ENCODE measurements at regions not wholly inside any gene's neighbourhood (a gene's known extent, or its start where the extent isn't known, plus 50 kb on each side); places are given as distances from the start of the nearest gene placed in this dataset.

DNA sequence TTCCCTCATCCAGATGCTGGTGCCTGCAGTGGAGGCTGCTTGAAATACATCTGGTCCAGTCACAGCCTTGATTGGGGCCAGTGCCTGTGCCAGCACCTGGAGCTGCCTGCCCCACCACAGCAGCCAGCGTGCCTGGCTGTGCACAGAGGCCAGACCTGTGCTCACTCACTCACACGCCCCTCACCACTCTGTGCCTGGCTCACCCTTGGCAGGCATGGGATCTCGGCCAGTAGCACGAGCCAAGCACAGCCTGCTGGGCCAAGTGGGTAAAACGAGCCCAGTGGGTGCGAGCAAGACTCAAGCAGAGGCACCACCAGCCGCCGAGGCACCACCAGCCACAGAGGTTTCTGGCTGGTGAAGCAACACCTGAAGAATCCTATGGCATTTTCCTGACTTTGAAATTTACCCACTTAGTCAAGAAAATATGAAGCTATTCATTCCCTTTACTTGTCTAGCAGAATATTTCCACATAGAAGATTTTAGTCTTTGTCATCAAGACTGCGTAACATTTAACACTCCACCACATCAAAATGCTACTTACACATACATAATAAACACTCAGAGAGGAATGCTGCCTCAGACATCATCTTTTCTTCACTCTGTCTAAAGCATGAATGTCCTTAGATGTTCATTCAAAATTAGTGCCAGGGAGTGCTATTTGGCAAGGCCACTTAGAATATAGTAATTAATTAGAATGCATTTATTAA lies 424.3 kb upstream of the FAT3 start:
- no peak for DNase-seq

DNA sequence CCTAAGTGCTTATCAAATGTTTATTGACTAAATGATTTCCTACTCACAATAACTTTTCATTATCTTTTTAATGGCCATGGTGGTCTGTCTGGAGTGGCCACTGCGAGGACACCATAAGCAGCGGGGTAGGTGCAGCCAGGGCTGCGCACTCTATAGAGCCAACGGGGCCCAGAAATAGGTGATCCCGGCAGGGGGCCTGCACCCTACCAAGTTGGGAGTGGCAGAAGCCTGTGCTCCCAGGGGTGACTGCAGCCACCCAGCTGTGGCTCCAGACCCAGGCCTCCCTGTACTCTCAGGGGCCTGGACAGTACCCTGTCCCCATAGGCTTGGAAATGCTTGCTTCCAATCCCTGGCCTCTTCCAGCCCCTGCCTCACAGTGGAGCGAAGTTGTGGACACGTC lies 426.4 kb upstream of the FAT3 start:
- no peak for DNase-seq

DNA sequence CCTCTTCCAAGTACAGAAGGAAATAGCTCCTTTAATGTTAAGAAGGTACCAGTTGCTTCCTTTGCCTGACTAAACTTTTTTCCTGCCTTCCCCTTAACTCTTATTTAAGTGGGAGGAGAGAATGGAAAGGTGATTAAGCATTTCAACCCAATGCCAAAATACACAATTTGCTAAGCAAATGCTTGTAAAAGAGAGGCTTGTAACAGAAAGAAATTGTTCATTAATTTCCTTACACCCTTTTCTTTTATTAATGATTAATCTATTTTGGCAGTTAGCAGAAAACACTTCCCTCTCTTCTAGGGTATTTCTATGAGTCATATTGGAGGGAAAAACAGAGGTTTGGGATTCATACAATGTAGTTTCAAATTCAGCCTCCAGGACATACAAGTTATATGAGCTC lies 427.6 kb upstream of the FAT3 start:
- no peak for DNase-seq

DNA sequence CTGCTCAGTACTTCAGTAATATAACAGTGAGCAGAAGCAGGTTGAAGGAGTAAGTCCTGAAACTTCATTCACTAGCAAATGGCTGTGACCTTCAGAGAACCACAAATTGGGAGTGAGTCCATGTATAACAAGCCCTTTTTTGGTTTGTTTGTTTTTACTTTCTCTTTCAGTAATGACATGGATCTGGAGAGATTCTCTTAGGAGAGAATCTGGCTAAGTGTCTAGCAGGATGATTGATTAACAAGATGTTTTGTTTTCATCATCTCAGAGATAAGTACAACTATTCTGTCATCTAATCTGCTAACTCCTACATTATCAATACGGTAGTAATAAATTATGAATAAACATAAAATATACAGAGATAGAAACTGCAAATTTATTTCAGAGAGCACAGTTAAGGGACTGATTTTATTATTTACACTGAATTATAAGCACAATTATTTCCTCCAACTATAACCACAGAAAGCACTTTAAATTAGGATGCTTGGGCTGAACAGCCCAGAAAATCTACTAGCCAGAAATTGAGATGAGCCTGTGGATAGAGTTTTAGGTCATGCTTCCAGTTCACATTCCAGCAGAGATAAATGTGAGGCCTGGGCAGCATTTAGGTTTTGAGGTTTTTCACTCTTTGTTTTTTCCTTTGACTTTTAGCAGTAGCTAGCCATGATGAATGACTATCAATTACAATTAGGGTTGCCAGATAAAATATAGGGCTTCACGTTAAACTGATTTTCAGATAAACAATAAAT lies 429.3 kb upstream of the FAT3 start:
- DNase-seq = no peak

DNA sequence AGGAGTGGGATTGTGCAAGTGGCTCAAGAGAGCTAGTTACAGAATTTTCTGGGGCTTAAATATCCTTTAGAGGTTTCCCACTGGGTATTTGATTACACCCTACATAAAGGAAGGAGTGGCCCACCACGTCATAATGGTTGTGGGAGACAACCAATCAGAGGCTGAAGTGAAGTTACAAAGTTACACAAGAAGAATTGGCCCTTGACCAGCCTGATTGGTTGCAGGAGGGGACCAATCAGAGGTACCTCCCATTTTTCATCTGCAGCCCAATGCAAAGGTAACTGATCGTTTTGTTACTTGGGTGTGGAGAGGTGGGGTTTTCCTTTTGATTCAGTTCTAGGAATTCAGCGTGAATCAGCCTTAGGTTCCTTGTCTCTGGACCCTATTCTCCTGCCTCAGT lies 430.5 kb upstream of the FAT3 start:
- DNase-seq = no peak

DNA sequence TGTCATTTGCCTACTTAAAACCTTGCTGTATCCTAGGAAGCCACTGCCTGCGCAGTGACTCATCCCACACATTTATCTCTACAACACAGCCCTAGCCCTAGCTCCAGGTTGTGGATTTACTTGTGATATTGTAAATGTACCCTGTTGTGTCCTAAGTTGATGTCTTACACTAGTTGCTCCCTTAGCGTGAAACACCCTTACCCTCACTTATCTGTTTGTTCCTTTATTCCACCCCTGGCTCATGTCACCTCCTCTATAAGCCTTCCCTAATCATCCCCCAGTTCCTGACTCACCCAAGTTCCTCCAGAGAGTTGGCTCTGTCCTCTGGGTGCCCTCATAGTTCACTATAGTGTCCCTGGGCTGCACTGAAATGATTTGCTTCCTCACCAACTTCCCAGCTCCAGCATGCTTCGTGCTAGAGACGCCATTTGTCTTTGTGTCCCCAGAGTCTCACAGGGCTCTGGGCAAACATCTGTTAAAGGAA lies 431.8 kb upstream of the FAT3 start:
- no peak for DNase-seq

DNA sequence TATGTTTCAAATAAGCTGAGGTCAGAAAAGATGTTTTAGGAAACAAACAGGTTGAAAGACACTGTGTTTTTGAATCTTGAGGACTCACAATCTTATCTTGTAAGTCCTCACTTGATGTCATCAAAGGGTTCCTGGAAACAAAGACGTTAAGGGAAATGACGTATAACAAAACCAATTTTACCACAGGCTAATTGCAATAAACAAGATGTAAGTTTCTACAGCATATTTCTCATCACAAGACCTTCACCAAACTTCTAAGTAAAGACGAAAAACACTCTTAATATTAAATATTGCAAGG lies 433.5 kb upstream of the FAT3 start:
- no peak for DNase-seq

DNA sequence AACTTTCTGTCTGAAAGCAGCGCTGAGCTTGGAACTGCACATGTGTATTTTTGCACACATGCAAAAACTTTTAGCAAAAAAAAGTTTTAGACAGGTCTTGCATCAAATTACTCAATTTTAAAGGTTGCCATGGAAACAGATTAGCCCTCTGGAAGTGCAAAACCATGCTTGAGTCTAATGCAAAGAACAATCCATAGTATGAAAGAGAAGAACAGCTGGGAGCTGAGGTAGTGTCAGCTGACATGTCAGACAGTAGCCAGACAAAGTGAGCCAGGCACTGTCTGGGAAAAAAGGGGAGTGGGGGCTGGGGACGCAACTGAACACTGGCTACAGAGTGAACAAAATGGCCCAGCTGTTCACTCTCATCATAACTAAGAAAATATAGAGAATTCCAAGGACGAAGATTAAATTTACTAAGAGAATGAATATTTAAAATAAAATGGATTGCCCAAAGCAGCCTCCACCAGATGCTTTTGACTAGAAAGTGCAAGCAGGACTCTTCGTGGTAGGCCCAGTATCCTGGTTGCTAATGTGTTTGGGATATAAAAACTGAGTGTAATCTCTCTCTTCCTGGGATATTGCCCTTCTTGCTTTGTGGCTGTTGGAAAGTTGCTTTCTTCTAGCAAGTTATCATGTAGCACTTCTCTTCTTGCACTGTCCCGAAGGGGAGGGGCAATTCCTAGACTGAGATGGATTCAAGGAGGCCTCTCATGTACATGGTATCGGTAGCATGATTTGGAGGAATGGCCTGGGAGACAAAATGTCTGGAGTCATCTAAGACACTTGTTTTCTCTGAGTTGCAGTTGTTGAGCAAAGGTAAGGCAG lies 434.1 kb upstream of the FAT3 start:
- no peak for DNase-seq

DNA sequence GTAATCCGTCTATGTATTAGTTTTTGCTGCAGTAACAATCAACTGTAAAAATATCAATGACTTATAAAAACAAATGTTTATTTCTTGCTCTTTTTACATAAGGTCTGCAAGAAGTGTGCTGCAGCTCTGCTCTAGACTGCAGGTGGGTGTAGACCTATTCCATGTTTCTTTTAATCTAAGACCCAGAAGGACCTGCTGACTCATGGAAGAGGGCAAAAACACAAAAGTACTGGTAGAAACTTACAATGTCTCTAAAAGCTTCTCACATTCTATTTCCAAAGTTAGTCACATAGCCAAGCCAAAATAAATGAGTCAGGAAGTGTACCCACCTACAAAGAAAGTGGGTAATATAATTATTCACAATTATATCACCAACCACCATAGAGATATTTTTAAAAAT lies 435.9 kb upstream of the FAT3 start:
- DNase-seq = no peak

DNA sequence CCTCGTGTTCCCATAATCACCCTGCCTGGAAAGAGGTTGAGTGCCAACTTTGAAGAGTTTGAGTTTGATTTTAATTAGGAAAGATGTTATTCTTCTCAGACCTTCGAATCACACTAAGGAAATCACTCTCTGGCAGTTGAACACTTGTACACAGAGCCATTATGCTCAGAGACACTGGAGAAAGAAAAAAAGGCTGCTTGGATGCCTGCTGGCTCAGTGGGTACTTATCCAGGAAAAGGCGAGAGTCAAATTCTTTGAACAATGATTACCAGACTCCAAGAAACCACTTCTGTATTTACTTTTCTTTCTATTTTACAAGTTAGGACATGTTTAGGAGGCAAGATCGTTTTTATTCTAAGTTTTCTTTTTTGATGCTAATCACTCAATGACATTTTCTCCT lies 438.5 kb upstream of the FAT3 start:
- no peak for DNase-seq

DNA sequence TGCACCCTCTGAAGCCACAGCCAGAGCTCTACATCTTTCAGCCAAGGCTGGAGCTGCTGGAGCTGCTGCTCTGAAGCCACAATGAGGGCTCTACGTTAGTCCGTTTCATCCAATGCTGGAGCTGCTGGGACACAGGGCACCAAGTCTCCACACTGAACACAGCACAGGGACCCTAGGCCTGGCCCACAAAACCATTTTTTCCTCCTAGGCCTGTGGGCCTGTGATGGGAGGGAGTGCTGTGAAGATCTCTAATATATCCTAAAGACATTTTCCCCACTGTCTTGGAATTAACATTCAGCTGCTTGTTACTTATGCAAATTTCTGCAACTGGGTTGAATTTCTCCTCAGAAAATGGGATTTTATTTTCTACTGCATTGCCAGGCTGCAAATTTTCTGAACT lies 441.4 kb upstream of the FAT3 start:
- DNase-seq = no peak

DNA sequence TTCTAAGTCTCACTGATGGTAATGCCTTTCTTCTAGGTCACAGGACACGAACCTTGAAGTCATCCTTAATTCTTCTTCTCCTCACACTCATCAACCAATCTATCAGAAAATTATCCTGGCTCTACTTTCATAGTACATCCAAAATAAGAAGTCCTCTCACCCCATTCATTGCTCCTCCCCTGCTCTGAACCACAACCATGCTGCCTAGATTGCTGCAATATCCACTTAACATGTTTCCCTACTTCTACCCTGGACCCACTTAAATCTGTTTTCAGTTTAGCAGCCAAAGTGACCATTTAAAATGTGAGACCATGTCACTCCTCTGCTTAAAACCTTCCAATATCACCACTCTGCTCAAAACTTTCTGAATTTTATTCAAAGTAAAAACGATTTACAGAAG lies 445.9 kb upstream of the FAT3 start:
- DNase-seq = no peak

DNA sequence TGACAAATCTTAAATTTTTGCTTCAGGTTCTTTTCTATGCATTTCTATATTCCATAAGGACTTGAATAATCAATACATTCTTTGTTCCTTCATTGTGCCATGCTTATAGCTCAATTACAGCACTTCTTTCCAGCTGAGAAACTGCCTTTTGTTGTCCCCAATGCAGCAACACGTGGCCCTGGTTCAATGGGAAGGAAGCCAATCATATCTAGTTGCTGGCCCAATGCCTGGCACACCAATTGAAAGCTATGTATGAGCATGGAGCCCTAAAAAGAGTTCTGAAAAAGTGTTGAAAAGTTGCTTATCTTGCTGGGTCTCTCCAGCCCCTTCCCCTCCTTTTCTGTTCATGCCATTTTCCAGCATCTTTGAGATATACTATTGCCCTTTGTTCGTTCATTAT lies 448.0 kb upstream of the FAT3 start:
- DNase-seq = no peak

DNA sequence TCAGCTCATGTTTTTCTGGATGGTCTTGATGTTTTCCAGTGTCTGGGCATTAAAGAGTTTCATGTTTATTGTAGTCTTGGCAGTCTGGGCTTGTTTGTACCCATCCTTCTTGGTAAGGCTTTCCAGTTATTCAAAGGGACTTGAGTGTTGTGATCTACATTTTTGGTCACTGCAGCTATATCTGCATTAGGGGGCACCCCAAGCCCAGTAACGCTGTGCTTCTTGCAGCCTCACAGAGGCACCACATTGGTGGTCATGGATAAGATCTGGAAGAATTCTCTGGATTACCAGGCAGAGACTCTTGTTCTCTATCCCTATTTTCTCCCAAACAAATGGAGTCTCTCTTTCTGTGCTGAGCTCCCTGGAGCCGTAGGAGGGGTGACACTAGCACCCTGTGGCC lies 451.5 kb upstream of the FAT3 start:
- DNase-seq = no peak

DNA sequence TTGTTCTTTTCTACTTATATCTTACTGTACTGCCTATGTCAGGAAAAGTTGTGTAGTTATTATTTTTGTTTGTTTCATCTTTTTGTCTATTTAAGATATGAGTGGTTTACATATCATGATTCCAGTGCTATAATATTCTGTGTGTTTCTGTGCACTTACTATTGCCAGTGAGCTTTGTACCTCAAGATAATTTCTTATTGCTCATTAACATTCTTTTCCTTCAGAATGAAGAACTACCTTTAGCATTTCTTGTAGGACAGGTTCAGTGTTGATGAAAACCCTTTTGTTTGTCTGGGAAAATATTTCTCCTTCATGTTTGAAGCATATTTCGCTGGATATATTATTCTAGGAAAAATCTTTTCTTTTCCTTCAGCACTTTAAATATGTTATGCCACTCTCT lies 452.7 kb upstream of the FAT3 start:
- no peak for DNase-seq

DNA sequence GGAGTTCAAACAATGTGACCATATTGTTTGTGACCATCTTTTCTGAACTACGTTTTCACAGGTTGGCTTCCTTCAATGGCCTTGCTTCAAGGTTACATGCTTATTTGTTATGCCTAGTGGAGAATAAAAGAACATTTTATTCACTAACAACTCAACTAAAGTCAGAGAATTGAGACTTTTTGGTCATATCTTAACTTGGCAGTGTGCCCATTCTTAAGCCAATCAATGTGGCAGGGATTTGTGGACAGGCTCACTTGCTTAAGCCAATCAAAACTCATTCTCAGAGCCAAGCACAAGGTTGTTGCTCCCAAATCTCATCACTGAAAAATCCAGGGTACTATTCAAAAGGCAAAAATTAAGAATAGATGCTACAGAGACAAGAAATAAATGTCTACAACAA lies 455.8 kb upstream of the FAT3 start:
- DNase-seq = no peak

DNA sequence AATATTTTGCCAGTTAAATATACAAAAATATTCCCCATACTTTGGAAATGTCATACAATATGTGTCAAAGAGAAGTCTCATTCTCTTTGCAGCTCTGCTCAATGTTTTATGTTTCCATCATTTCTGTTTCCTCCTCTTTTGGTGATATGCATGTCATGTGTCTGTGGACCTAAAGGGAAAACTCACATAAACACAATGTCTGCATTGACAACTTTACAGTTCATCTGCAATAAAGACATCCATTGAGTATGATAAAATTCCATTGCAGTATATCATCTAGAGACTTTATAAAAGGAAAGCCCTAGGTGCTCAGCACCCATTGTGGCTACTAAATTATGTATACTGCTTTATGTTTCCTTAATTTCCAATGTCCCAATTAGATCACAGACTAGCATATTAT lies 461.3 kb upstream of the FAT3 start:
- DNase-seq = no peak

DNA sequence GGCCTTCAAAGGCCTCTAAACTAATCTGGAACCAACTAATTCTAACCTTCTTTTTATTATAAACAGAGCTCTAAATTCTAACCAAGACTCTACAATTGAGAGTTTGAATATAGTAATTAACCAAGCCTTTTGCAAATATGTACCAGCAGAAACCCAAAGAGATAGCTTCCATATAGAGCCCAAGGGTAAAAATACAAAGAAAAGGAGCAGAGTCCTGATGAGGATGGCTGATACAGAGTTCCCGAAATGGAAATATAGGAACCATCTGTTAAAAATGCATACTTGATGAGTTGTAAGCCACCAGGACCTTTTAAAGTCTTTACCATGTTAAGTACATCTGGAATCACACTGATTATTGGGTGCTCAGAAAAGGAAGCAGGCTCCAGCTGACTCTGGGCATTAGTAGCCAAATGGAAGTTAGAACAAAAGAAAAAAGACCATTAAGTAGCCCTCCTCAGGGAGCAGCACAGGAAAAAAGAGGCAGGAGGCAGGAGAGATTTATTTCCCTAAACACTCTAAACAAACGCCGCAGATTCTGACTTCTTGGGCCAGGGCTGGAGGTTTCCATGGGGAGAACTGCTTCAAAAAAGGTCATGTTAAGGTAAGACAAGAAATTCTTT lies 463.1 kb upstream of the FAT3 start:
- no peak for DNase-seq

DNA sequence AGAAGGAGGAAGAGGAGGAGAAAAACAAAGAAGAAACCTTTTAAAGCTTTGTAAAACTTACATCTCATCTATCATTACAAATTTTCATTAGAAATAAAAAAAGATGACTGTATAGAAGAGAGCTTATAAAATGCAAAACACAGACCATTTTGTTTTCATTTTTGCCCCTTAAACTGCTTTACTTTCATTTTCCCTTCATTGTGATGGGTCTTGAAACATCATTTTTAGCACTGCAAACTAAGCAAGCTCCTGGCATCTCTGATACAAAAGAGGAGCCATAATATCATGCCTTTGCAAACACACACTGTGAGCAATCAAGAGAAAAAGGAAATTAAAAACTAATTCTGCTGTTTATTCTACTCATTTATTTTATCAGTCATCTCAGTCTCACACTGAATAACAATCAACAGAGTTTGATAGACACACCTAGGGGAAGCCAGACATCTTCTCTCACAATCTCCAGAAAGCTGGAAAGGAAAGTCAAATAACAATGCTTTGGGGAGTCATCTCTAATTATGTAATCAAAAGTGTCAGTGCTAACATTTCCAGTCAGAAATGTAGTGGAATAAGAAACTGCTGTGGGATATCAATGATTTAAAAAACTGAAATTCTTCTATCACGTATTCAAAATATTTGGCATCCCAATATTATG lies 467.7 kb upstream of the FAT3 start:
- DNase-seq = no peak

DNA sequence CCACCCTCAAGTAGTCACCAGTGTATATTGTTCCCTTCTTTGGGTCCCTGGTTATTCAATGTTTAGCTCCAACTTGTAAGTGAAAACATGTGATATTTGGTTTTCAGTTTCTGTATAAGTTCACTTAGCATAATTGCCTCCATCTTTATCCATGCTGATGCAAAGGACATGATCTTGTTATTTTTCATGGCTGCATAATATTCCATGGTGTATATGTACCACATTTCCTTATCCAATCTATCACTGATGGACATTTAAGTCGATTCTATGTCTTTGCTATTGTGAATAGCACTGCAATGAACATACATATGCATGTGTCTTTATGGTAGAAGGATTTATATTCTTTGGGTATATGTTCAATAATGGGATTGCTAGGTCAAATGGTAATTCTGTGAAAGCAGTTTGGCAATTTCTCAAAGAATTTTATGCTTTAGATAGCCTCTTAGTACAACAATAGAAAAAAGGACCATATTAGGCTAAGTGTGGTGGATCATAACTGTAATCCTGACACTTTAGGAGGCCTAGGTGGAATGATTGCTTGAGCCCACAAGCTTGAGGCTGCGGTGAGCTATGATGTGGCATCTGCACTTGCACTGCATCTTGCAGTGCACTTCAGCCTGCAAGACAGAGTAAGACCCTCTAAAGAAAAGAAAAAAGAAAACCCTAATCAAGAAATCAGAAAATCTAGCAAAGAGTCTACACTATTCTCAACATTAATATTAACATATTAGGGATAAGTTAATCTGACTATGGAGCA lies 468.5 kb upstream of the FAT3 start:
- DNase-seq = no peak

DNA sequence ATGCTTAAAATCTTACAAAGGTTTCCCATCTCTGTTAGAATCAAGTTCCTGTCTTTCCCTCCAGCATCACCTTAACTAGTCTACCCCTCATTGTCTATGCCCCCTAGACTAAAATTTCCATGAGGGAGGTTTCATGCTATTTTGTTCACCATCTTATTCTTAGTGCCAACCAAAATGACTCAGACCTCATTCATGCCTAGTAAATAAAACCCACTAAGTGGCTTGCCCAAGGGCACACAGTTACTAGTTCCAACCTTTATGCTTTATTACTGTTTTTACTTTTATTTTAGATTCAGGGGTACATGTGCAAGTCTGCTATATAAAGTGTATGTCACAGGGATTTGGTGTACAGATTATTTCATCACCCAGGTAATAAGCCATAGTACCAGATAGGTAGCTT lies 469.1 kb upstream of the FAT3 start:
- no peak for DNase-seq

DNA sequence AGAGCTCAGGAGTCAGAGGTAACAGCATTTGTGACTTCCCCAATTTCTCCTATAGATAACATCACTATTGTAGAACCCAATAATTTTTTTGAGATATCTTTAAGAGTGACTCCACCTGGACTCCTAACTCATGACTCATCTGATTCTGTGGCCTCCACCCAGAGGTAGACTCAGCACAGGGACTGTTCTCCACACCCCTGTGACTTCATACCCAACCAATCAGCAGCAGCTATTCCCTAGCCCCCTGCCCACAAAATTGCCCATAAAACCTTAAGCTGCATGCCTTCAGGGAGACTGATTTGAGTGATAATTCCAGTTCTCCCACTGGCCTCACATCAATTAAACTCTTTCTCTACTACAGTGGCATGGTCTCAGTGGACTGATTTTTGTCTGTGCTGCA lies 475.4 kb upstream of the FAT3 start:
- DNase-seq = no peak
